ENCODE measurements at regions not wholly inside any gene's neighbourhood (a gene's known extent, or its start where the extent isn't known, plus 50 kb on each side); places are given as distances from the start of the nearest gene placed in this dataset.

DNA sequence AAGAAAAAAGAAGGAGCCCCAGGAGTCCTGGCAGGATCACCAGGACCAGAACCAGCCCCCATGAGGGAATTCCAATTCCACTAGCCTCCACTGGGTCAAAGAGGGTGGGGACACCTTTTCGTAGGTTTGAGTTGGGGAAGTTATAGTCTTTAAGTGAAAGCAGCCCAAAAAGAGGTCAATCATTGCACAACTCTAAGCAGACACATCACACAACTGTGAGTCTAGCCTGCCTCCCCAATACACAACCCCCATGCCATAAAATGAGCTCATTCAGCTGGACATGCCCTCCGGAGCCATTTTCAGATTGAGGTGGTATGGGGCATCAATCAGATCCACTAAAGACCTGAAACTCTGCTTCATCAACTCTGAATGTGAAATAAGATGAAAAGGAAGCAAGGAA, 179.9 kb downstream of the NPHP4 start:
- peaks cover 17 to 39% (median 28%) of the 10 kb centered on the region in 3 donors for H3K27me3 ChIP-seq (ENCODE audit: control insufficient read depth in 3 of 3, insufficient read depth in 3 of 3, low read length in 3 of 3)
- no peak overlapping the region for H3K4me3 ChIP-seq (ENCODE audit: low read length in 3 of 3)
- no peak overlapping the region for H3K27ac ChIP-seq (ENCODE audit: low read depth, low read length)
- H3K36me3 ChIP-seq (ENCODE audit: control insufficient read depth in 3 of 3, insufficient read depth in 3 of 3, low read length in 3 of 3): no peaks in the 10 kb centered on the region
- H3K4me1 ChIP-seq (ENCODE audit: control insufficient read depth in 3 of 3, insufficient read depth in 3 of 3, low read length in 3 of 3): no peaks in the 10 kb centered on the region
- H3K9ac ChIP-seq (ENCODE audit: low read depth in 1 of 3, low read length in 3 of 3): no peak overlapping the region
- H3K9me3 ChIP-seq (ENCODE audit: control insufficient read depth in 3 of 3, low read length in 3 of 3): no peaks in the 10 kb centered on the region

DNA sequence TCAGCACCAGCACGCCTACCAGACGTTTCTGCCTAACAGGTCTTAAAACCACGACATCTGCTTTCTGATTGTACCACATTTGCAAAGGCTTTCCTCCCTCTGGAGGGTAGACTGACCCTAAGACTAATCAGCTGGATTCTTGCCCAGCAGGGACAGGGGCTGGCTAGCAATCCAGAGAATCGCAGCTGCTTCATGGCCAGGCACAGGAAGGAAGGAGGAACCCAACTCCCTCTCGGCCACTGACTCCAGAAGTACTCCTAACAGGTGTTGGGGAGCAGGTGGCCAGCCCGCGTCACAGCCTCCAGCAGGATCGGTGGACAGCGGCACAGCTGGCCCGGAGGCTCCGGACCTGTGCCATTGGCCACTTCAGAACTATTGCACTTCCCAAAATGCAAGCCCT, 180.8 kb downstream of the NPHP4 start:
- H3K4me3 ChIP-seq (ENCODE audit: low read length in 3 of 3): no peak overlapping the region
- H3K27me3 ChIP-seq (ENCODE audit: control insufficient read depth in 3 of 3, insufficient read depth in 3 of 3, low read length in 3 of 3): peaks cover 14 to 38% (median 23%) of the 10 kb centered on the region in 3 donors

DNA sequence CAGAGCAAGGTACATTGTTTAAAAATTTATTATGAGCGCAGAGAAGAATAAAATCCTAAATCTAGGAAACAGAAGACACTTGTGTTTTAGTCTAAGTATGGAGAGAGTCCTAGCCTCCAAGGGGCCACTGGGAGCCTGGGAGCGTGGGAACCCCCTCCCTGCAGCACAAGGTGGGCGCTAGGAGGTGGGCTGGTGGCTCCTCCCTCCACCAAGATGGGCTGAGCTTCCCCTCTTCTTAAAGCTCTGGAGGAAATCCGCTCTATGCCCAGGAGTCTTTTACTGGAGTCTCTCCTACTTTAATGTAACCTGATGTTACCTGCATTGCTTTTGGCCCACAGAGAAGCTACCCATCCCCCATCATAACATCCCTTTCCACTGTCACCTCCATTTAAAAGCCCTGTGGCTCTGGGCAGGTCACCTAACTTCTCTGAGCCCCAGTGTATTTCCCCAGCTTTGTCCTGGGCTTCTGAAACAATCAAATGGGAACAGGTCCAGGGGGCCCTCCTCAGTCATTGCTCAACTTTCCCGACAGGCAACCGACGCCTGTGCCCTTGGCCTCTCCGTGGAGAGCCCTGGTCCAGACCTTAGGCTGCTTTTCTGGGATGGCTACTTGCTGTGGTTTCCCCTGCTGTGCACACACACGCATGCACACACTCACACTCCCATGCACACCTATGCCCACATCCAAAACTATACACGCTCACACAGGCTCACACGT, 181.5 kb downstream of the NPHP4 start:
- no peaks in the 10 kb centered on the region for H3K36me3 ChIP-seq (ENCODE audit: control insufficient read depth in 3 of 3, insufficient read depth in 3 of 3, low read length in 3 of 3)
- H3K27me3 ChIP-seq (ENCODE audit: control insufficient read depth in 3 of 3, insufficient read depth in 3 of 3, low read length in 3 of 3): peaks cover 10 to 35% (median 18%) of the 10 kb centered on the region in 3 donors

More for the DNA sequence above, 180.8 kb downstream of the NPHP4 start:
- Histone ChIP-seq H3K9me3 (ENCODE audit: control insufficient read depth in 3 of 3, low read length in 3 of 3) (no peaks in the 10 kb centered on the region), H3K36me3 (ENCODE audit: control insufficient read depth in 3 of 3, insufficient read depth in 3 of 3, low read length in 3 of 3) (no peaks in the 10 kb centered on the region), H3K9ac (ENCODE audit: low read depth in 1 of 3, low read length in 3 of 3) (no peak overlapping the region), H3K27ac (ENCODE audit: low read depth, low read length) (no peak overlapping the region), H3K4me1 (ENCODE audit: control insufficient read depth in 3 of 3, insufficient read depth in 3 of 3, low read length in 3 of 3) (no peaks in the 10 kb centered on the region)

DNA sequence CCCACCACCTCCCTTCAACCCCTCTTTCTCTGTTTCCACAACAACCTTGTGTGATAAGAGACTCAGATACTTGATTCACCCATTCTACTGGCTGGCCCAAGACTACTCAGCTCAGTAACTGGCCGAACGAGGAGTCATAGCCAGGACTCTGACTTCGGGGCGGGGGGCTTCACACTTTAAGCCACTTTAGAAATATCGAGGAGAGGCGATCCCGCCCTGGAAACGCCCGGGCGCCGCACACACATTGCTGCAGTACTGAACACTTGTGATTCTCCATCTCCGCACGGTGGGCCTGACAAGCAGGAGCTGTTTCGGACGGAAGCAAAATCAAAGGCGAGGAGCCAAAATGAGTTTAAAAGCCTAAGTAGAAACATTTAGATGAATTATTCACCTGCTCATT, 182.1 kb downstream of the NPHP4 start:
- Histone ChIP-seq H3K36me3 (ENCODE audit: control insufficient read depth in 3 of 3, insufficient read depth in 3 of 3, low read length in 3 of 3) (no peaks in the 10 kb centered on the region), H3K4me3 (ENCODE audit: low read length in 3 of 3) (no peak overlapping the region), H3K4me1 (ENCODE audit: control insufficient read depth in 3 of 3, insufficient read depth in 3 of 3, low read length in 3 of 3) (no peaks in the 10 kb centered on the region), H3K27ac (ENCODE audit: low read depth, low read length) (no peak overlapping the region), H3K9ac (ENCODE audit: low read depth in 1 of 3, low read length in 3 of 3) (no peak overlapping the region), H3K27me3 (ENCODE audit: control insufficient read depth in 3 of 3, insufficient read depth in 3 of 3, low read length in 3 of 3) (peaks cover 10 to 31% (median 18%) of the 10 kb centered on the region in 3 donors), H3K9me3 (ENCODE audit: control insufficient read depth in 3 of 3, low read length in 3 of 3) (no peaks in the 10 kb centered on the region)

More for the DNA sequence above, 181.5 kb downstream of the NPHP4 start:
- Histone ChIP-seq H3K4me3 (ENCODE audit: low read length in 3 of 3) (no peak overlapping the region), H3K27ac (ENCODE audit: low read depth, low read length) (no peak overlapping the region), H3K9me3 (ENCODE audit: control insufficient read depth in 3 of 3, low read length in 3 of 3) (no peaks in the 10 kb centered on the region), H3K9ac (ENCODE audit: low read depth in 1 of 3, low read length in 3 of 3) (no peak overlapping the region), H3K4me1 (ENCODE audit: control insufficient read depth in 3 of 3, insufficient read depth in 3 of 3, low read length in 3 of 3) (no peaks in the 10 kb centered on the region)

DNA sequence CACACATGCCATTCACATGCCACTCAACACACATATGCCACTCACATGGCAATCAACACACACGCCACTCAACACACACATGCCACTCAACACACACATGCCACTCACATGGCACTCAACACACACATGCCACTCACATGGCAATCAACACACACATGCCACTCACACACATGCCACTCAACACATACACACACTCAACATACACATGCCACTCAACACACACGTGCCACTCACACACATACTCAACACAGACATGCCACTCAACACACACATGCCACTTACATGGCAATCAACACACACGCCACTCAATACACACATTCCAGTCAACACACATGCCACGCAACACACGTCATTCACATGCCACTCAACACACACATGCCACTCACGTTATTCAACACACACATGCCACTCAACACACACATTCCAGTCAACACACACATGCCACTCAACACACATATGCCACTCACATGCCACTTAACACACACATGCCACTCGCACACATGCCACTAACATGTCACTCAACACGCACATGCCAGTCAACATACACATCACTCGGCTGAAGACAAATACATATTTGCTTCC, 182.9 kb downstream of the NPHP4 start:
- H3K27me3 ChIP-seq (ENCODE audit: control insufficient read depth in 3 of 3, insufficient read depth in 3 of 3, low read length in 3 of 3): peaks cover 10 to 27% (median 17%) of the 10 kb centered on the region in 3 donors
- no peaks in the 10 kb centered on the region for H3K4me1 ChIP-seq (ENCODE audit: control insufficient read depth in 3 of 3, insufficient read depth in 3 of 3, low read length in 3 of 3)
- H3K9me3 ChIP-seq (ENCODE audit: control insufficient read depth in 3 of 3, low read length in 3 of 3): peaks cover 0 to under 1% (median 0%) of the 10 kb centered on the region in 3 donors
- no peak overlapping the region for H3K4me3 ChIP-seq (ENCODE audit: low read length in 3 of 3)
- H3K9ac ChIP-seq (ENCODE audit: low read depth in 1 of 3, low read length in 3 of 3): no peak overlapping the region
- H3K36me3 ChIP-seq (ENCODE audit: control insufficient read depth in 3 of 3, insufficient read depth in 3 of 3, low read length in 3 of 3): no peaks in the 10 kb centered on the region
- H3K27ac ChIP-seq (ENCODE audit: low read depth, low read length): no peak overlapping the region

DNA sequence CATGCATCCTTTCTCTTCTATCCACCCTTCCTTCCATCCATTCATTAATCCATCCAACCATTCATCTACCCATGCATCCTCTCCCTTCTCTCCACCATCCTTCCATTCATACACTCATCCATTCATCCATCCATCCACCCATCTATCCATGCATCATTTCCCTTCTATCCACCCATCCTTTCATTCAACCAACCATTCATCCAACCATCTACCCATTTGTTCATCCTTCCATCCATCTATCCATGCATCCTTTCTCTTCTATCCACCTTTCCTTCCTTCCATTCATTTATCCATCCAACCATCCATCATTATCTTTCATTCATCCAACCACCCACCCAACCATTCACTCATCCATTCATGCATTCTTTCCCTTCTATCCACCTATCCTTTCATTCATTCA, 188.4 kb downstream of the NPHP4 start:
- H3K9ac ChIP-seq (ENCODE audit: low read depth in 1 of 3, low read length in 3 of 3): no peak overlapping the region
- H3K36me3 ChIP-seq (ENCODE audit: control insufficient read depth in 3 of 3, insufficient read depth in 3 of 3, low read length in 3 of 3): no peaks in the 10 kb centered on the region
- H3K27ac ChIP-seq (ENCODE audit: low read depth, low read length): no peak overlapping the region
- no peaks in the 10 kb centered on the region for H3K4me1 ChIP-seq (ENCODE audit: control insufficient read depth in 3 of 3, insufficient read depth in 3 of 3, low read length in 3 of 3)
- peaks cover 0 to 2% (median 0%) of the 10 kb centered on the region in 3 donors for H3K9me3 ChIP-seq (ENCODE audit: control insufficient read depth in 3 of 3, low read length in 3 of 3)
- no peak overlapping the region for H3K4me3 ChIP-seq (ENCODE audit: low read length in 3 of 3)
- peaks cover 0 to 6% (median 0%) of the 10 kb centered on the region in 3 donors for H3K27me3 ChIP-seq (ENCODE audit: control insufficient read depth in 3 of 3, insufficient read depth in 3 of 3, low read length in 3 of 3)

DNA sequence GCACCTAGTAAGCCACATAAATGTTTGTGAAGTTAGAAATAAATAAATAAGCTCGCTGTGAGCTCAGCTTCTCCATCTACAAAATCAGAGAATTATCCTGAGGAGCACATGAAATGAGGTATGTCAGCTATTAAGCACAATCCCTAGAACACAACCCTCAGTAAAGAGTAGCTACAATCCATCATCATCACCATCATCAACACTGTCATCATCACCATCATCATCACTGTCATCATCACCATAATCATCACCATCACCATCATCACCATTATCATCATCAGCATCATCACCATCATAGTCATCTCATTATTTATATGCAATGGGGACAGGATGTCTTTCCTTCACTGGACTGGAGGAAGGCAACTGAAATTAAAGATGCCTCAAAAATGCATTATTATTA, 189.6 kb downstream of the NPHP4 start:
- H3K9ac ChIP-seq (ENCODE audit: low read depth in 1 of 3, low read length in 3 of 3): no peak overlapping the region
- no peak overlapping the region for H3K4me3 ChIP-seq (ENCODE audit: low read length in 3 of 3)
- no peaks in the 10 kb centered on the region for H3K36me3 ChIP-seq (ENCODE audit: control insufficient read depth in 3 of 3, insufficient read depth in 3 of 3, low read length in 3 of 3)
- H3K9me3 ChIP-seq (ENCODE audit: control insufficient read depth in 3 of 3, low read length in 3 of 3): peaks cover 0 to 2% (median 0%) of the 10 kb centered on the region in 3 donors
- peaks cover 0 to 14% (median 2%) of the 10 kb centered on the region in 3 donors for H3K27me3 ChIP-seq (ENCODE audit: control insufficient read depth in 3 of 3, insufficient read depth in 3 of 3, low read length in 3 of 3)
- no peak overlapping the region for H3K27ac ChIP-seq (ENCODE audit: low read depth, low read length)
- no peaks in the 10 kb centered on the region for H3K4me1 ChIP-seq (ENCODE audit: control insufficient read depth in 3 of 3, insufficient read depth in 3 of 3, low read length in 3 of 3)

DNA sequence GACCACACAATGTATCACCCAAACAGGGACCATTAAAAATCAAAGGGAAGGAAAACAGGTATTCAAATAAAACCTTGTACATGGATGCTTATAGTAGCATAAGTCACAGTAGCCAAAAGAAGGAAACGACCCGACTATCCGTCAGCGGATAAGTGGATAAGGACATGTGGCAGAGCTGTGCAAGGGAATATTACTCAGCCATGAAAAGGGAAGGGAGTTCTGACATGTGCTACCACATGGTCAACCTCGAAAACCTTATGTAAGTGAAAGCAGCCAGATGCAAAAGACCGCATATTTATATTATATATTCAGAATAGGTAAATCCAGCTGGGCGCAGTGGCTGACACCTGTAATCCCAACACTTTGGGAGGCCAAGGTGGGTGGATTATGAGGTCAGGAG, 193.3 kb downstream of the NPHP4 start:
- no peaks in the 10 kb centered on the region for H3K4me1 ChIP-seq (ENCODE audit: control insufficient read depth in 3 of 3, insufficient read depth in 3 of 3, low read length in 3 of 3)
- H3K9me3 ChIP-seq (ENCODE audit: control insufficient read depth in 3 of 3, low read length in 3 of 3): peaks cover 0 to 5% (median 0%) of the 10 kb centered on the region in 3 donors
- no peaks in the 10 kb centered on the region for H3K36me3 ChIP-seq (ENCODE audit: control insufficient read depth in 3 of 3, insufficient read depth in 3 of 3, low read length in 3 of 3)
- no peak overlapping the region for H3K27ac ChIP-seq (ENCODE audit: low read depth, low read length)
- peaks cover 2 to 34% (median 3%) of the 10 kb centered on the region in 3 donors for H3K27me3 ChIP-seq (ENCODE audit: control insufficient read depth in 3 of 3, insufficient read depth in 3 of 3, low read length in 3 of 3)
- no peak overlapping the region for H3K4me3 ChIP-seq (ENCODE audit: low read length in 3 of 3)
- no peak overlapping the region for H3K9ac ChIP-seq (ENCODE audit: low read depth in 1 of 3, low read length in 3 of 3)

DNA sequence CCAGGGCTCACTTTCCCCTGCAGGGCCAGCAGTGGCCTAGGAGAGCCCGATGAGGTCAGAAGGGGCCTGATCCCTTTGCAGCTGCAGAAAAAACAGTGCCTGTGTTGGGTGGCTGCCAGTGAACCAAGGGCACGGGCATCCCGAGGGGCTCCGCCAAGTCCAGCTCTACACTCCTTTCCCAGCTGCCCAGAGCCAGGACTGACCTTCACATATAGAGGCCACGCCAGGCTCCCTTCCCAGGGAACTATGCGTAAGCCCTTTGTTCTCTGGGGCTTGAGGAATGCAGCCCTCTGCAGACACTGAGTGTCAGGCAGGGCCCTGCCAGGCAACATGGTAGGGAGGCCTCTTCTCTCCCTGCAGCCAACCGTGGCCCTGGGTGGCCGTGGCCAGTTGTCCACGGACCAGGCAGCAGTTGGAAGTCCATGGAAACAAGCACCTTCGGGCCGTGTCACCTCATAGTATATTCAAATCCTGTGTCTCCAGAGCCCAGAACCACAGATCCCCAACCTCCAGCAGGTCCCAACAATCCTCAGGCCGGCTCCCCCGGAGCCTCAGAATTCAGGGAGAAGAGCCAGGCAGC, 194.0 kb downstream of the NPHP4 start:
- no peak overlapping the region for H3K4me3 ChIP-seq (ENCODE audit: low read length in 3 of 3)
- peaks cover 0 to 5% (median 0%) of the 10 kb centered on the region in 3 donors for H3K9me3 ChIP-seq (ENCODE audit: control insufficient read depth in 3 of 3, low read length in 3 of 3)
- peaks cover 5 to 38% (median 7%) of the 10 kb centered on the region in 3 donors for H3K27me3 ChIP-seq (ENCODE audit: control insufficient read depth in 3 of 3, insufficient read depth in 3 of 3, low read length in 3 of 3)
- H3K4me1 ChIP-seq (ENCODE audit: control insufficient read depth in 3 of 3, insufficient read depth in 3 of 3, low read length in 3 of 3): no peaks in the 10 kb centered on the region
- no peak overlapping the region for H3K27ac ChIP-seq (ENCODE audit: low read depth, low read length)
- no peak overlapping the region for H3K9ac ChIP-seq (ENCODE audit: low read depth in 1 of 3, low read length in 3 of 3)
- no peaks in the 10 kb centered on the region for H3K36me3 ChIP-seq (ENCODE audit: control insufficient read depth in 3 of 3, insufficient read depth in 3 of 3, low read length in 3 of 3)

DNA sequence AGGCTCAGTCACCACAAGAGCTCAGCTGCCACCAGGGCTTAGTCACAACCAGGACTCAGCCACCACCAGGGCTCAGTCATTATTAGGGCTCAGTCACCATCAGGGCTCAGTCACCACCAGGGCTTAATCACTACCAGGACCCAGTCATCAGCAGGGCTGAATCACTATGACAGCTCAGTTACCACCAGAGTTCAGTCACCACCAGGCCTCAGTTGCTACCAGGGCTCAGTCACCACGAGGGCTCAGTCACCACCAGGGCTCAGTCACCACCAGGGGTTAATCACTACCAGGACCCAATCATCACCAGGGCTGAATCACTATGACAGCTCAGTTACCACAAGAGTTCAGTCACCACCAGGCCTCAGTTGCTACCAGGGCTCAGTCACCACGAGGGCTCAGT, 196.2 kb downstream of the NPHP4 start:
- no peak overlapping the region for H3K9ac ChIP-seq (ENCODE audit: low read depth in 1 of 3, low read length in 3 of 3)
- H3K27me3 ChIP-seq (ENCODE audit: control insufficient read depth in 3 of 3, insufficient read depth in 3 of 3, low read length in 3 of 3): peaks cover 12 to 44% (median 13%) of the 10 kb centered on the region in 3 donors
- no peak overlapping the region for H3K27ac ChIP-seq (ENCODE audit: low read depth, low read length)

More for the DNA sequence above, 196.2 kb downstream of the NPHP4 start:
- peaks cover 0 to 5% (median 0%) of the 10 kb centered on the region in 3 donors for H3K9me3 ChIP-seq (ENCODE audit: control insufficient read depth in 3 of 3, low read length in 3 of 3)
- no peaks in the 10 kb centered on the region for H3K4me1 ChIP-seq (ENCODE audit: control insufficient read depth in 3 of 3, insufficient read depth in 3 of 3, low read length in 3 of 3)
- H3K36me3 ChIP-seq (ENCODE audit: control insufficient read depth in 3 of 3, insufficient read depth in 3 of 3, low read length in 3 of 3): no peaks in the 10 kb centered on the region
- no peak overlapping the region for H3K4me3 ChIP-seq (ENCODE audit: low read length in 3 of 3)
